K562 (cell line): ENCODE measurements at regions not wholly inside any gene's neighbourhood (a gene's known extent, or its start where the extent isn't known, plus 50 kb on each side); places are given as distances from the start of the nearest gene placed in this dataset.

Experiments
- ATAC-seq: fragments of 200-7000 bp; cut with Tn5 transposase; 3 replicates; pipeline ENCODE4 v1.9.1; 2020; ENCODE audit warnings: moderate library complexity
- BruUV-seq: library from RNA; stranded (reverse); fragments of 400-500 nt; replicated peaks from 2 replicates; lab custom pipeline; 2021; lab: Mats Ljungman, UMichigan
- CTCF ChIA-PET: fragments of 300-600 bp; formaldehyde crosslinking; extraction: SDS; loops from one replicate; lab custom pipeline; 2021; ENCODE audit warnings: low intra/inter-chr PET ratio; lab: Yijun Ruan, JAX
- POLR2A ChIA-PET: fragments of 300-600, 350-650 bp; sonication (Branson Sonifier 250); formaldehyde crosslinking; extraction: SDS; loops from one replicate; lab custom pipeline; 2021; ENCODE audit warnings: antibody characterized with exemption, inconsistent platforms; lab: Yijun Ruan, JAX
- DNase-seq, 4 experiments: peaks; one replicate each; pipeline versions ENCODE4 v3.0.0 to v3.0.0-alpha.2; 2011 to 2018; ENCODE audit warnings: low spot score in 3 of 4, mixed read lengths in 3 of 4; ENCODE audit errors: extremely low read depth in 1 of 4
- FAIRE-seq: peaks from 2 replicates; lab custom pipeline; 2011; peaks lifted over from hg19 to GRCh38; lab: Jason Lieb, UNC
- H2AFZ ChIP-seq: 2 replicates; pipeline ENCODE4 v1.6.0; 2011; ENCODE audit warnings: low read depth, low read length, control low read depth, inconsistent platforms
- H3K27ac ChIP-seq: fragments of 200-600 bp; 3 replicates; pipeline ENCODE4 v1.8.0; 2011; ENCODE audit warnings: low read depth, mild to moderate bottlenecking, control low read depth, inconsistent platforms, low read length, moderate library complexity, mixed read lengths; ENCODE audit errors: extremely low read depth
- H3K27me3 ChIP-seq, 2 experiments: fragments of 300-600 bp in 1 of 2; 2 replicates in 1 of 2; 3 replicates in 1 of 2; pipeline versions ENCODE4 v1.6.0 to v1.8.0; 2011; ENCODE audit warnings: inconsistent platforms in 2 of 2, low read length in 2 of 2, mild to moderate bottlenecking in 1 of 2, mixed read lengths in 1 of 2, moderate library complexity in 1 of 2; ENCODE audit not compliant: control insufficient read depth in 2 of 2, insufficient read depth in 2 of 2
- H3K36me3 ChIP-seq: fragments of 300-600 bp; 3 replicates; pipeline ENCODE4 v1.8.0; 2011; ENCODE audit warnings: mild to moderate bottlenecking, low read length, inconsistent platforms; ENCODE audit not compliant: control insufficient read depth, insufficient read depth
- H3K4me1 ChIP-seq, 2 experiments: fragments of 200-600 bp in 1 of 2; replicated peaks in 1 of 2; 2 replicates in 1 of 2; 3 replicates in 1 of 2; pipeline versions ENCODE4 v1.5.1 to v1.8.0; 2011; ENCODE audit warnings: inconsistent platforms in 2 of 2, low read length in 2 of 2, mild to moderate bottlenecking in 1 of 2, mixed read lengths in 1 of 2, moderate library complexity in 1 of 2; ENCODE audit not compliant: control insufficient read depth in 2 of 2, insufficient read depth in 2 of 2
- H3K4me2 ChIP-seq: 2 replicates; pipeline ENCODE4 v1.6.1; 2011; ENCODE audit warnings: low read length, control low read depth, inconsistent platforms, mixed read lengths; ENCODE audit not compliant: insufficient read depth
- H3K4me3 ChIP-seq: fragments of 200-600 bp; sonication (generic), shearing (Covaris generic); 2 replicates; pipeline ENCODE4 v1.5.1; 2016; ENCODE audit warnings: control low read depth, inconsistent platforms
- H3K79me2 ChIP-seq: fragments of 200-600 bp; 3 replicates; pipeline ENCODE4 v1.8.0; 2011; ENCODE audit warnings: low read length, inconsistent platforms; ENCODE audit not compliant: control insufficient read depth, insufficient read depth
- H3K9ac ChIP-seq, 2 experiments: 2 replicates each; pipeline versions ENCODE4 v1.6.0 to v1.6.1; 2011; ENCODE audit warnings: low read depth in 2 of 2, low read length in 2 of 2, control low read depth in 1 of 2, inconsistent platforms in 1 of 2, mild to moderate bottlenecking in 1 of 2, mixed read lengths in 1 of 2; ENCODE audit not compliant: insufficient read depth in 1 of 2
- H3K9me1 ChIP-seq: one replicate; pipeline ENCODE4 v1.6.0; 2011; ENCODE audit warnings: inconsistent platforms, mild to moderate bottlenecking, low read length, moderate library complexity; ENCODE audit not compliant: control insufficient read depth, insufficient read depth
- H3K9me3 ChIP-seq: replicated peaks from 2 replicates; pipeline ENCODE4 v1.5.1; 2011; ENCODE audit warnings: low read depth, low read length, inconsistent platforms; ENCODE audit not compliant: control insufficient read depth, insufficient read depth
- H4K20me1 ChIP-seq: replicated peaks from 2 replicates; pipeline ENCODE4 v1.6.1; 2011; ENCODE audit warnings: low read length, inconsistent platforms, mixed read lengths; ENCODE audit not compliant: control insufficient read depth, insufficient read depth
- FOXA1 ChIP-seq: fragments of 450-650 bp; IDR thresholded peaks from 2 replicates; pipeline ENCODE4 v1.6.1; 2016; ENCODE audit warnings: mild to moderate bottlenecking, borderline replicate concordance
- GATAD2A ChIP-seq: fragments of 450-650 bp; IDR thresholded peaks from 2 replicates; pipeline ENCODE4 v1.6.1; 2017
- NBN ChIP-seq: fragments of 450-650 bp; IDR thresholded peaks from 2 replicates; pipeline ENCODE4 v1.6.1; 2016; ENCODE audit warnings: low read depth, mild to moderate bottlenecking
- PRMT5 ChIP-seq: sonication (generic); formaldehyde crosslinking; IDR thresholded peaks from 2 replicates; pipeline ENCODE4 v1.5.0; 2020; ENCODE audit warnings: missing genetic modification reagents
- YY1 ChIP-seq, 3 experiments: IDR thresholded peaks; 2 replicates each; pipeline ENCODE4 v1.6.1; 2011; ENCODE audit warnings: low read length in 2 of 3, mild to moderate bottlenecking in 2 of 3, moderate library complexity in 2 of 3, borderline replicate concordance in 1 of 3, control low read depth in 1 of 3, low read depth in 1 of 3; ENCODE audit not compliant: insufficient read depth in 3 of 3, insufficient replicate concordance in 2 of 3, control insufficient read depth in 1 of 3, insufficient read length in 1 of 3; ENCODE audit errors: extremely low read depth in 1 of 3
- ZNF589 ChIP-seq: fragments of 200-800 bp; sonication (Bioruptor generic); IDR thresholded peaks from 2 replicates; pipeline ENCODE4 v1.6.1; 2016; ENCODE audit warnings: low read depth, missing genetic modification characterization, missing compliant biosample characterization
- ZNF766 ChIP-seq: fragments of 200-800 bp; sonication (Bioruptor generic); conservative IDR thresholded peaks from 2 replicates; pipeline ENCODE4 v1.6.1; 2016; ENCODE audit warnings: missing genetic modification characterization, missing compliant biosample characterization
- WGBS: fragments of 100-300 bp; shearing (Covaris generic); methylation state at CpG from one replicate; pipeline ENCODE4 v1.1.6; 2016; ENCODE audit warnings: low coverage, mixed read lengths; ENCODE audit not compliant: insufficient coverage; ENCODE audit errors: missing lambda C conversion rate; 5-methylcytosine and 5-hydroxymethylcytosine counted together
- in situ Hi-C: fragments of 300-500 bp; cut with MboI; formaldehyde crosslinking; loops from 4 replicates; pipeline ENCODE4 v1.15.0; 2018; ENCODE audit warnings: inconsistent platforms, mixed read lengths
- intact Hi-C: fragments of 100-400 bp; cut with micrococcal nuclease; formaldehyde crosslinking; loops from 2 replicates; pipeline ENCODE4 v1.14.2; 2022
- TF ChIP-seq, protein P1 (sequence below): fragments of 450-650 bp; IDR thresholded peaks from 2 replicates; pipeline ENCODE4 v1.6.1; 2017; ENCODE audit warnings: antibody characterized with exemption, mild to moderate bottlenecking
- TF ChIP-seq, protein P2 (sequence below): fragments of 250-450 bp; sonication (Bioruptor Pico); IDR thresholded peaks from 2 replicates; pipeline ENCODE4 v1.4.0; 2020; ENCODE audit warnings: mild to moderate bottlenecking, moderate library complexity
- TF ChIP-seq, protein P3 (sequence below): fragments of 250-450 bp; sonication (Bioruptor Pico); IDR thresholded peaks from 2 replicates; pipeline ENCODE4 v1.4.0; 2020

DNA sequence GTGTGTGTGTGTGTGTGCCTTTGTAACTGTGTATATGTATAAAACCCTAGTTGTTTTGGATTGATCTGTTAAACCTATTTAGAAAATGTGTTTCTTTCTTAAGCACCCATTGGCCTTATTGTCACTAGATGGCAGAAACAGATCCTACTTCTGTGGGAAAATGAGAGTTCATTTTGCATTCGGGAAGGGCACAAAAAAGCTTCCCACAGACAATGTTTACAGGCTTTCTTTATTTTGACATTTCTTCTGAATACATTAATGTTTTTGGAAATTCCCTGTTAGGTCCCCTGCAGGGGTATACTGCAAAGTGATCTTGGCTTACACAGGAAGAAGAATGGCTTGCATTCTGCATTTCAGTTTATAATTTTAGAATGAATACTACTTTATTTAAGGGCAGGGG lies 481.8 kb upstream of the ARRDC3 start:
- intact Hi-C loops (no loop called here), in situ Hi-C loops (no loop called here)
- no peaks in the 10 kb centered on the region for H3K4me1 ChIP-seq
- no peaks in the 10 kb centered on the region for H4K20me1 ChIP-seq
- no peak overlapping the region for H3K4me2 ChIP-seq
- ATAC-seq, result no peak
- H3K27me3 ChIP-seq, result no peaks in the 10 kb centered on the region
- no peaks in the 10 kb centered on the region for H3K79me2 ChIP-seq
- no peak overlapping the region for H3K4me3 ChIP-seq
- no peak overlapping the region for H2AFZ ChIP-seq
- H3K9me3 ChIP-seq, result no peaks in the 10 kb centered on the region
- H3K9me1 ChIP-seq, result no peaks in the 10 kb centered on the region
- CTCF ChIA-PET, result no interaction called here
- H3K27ac ChIP-seq, result no peak overlapping the region
- no peak for FAIRE-seq
- H3K36me3 ChIP-seq, result no peaks in the 10 kb centered on the region
- WGBS, result 0% methylated on average over 1 of the region's 1 CpG
- BruUV-seq, result no TSS peak
- no peak overlapping the region for H3K9ac ChIP-seq
- no peak for DNase-seq
- POLR2A ChIA-PET, result no interaction called here
- TF ChIP-seq, protein P1, sequence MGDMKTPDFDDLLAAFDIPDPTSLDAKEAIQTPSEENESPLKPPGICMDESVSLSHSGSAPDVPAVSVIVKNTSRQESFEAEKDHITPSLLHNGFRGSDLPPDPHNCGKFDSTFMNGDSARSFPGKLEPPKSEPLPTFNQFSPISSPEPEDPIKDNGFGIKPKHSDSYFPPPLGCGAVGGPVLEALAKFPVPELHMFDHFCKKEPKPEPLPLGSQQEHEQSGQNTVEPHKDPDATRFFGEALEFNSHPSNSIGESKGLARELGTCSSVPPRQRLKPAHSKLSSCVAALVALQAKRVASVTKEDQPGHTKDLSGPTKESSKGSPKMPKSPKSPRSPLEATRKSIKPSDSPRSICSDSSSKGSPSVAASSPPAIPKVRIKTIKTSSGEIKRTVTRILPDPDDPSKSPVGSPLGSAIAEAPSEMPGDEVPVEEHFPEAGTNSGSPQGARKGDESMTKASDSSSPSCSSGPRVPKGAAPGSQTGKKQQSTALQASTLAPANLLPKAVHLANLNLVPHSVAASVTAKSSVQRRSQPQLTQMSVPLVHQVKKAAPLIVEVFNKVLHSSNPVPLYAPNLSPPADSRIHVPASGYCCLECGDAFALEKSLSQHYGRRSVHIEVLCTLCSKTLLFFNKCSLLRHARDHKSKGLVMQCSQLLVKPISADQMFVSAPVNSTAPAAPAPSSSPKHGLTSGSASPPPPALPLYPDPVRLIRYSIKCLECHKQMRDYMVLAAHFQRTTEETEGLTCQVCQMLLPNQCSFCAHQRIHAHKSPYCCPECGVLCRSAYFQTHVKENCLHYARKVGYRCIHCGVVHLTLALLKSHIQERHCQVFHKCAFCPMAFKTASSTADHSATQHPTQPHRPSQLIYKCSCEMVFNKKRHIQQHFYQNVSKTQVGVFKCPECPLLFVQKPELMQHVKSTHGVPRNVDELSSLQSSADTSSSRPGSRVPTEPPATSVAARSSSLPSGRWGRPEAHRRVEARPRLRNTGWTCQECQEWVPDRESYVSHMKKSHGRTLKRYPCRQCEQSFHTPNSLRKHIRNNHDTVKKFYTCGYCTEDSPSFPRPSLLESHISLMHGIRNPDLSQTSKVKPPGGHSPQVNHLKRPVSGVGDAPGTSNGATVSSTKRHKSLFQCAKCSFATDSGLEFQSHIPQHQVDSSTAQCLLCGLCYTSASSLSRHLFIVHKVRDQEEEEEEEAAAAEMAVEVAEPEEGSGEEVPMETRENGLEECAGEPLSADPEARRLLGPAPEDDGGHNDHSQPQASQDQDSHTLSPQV, result no peak
- TF ChIP-seq, protein P2, sequence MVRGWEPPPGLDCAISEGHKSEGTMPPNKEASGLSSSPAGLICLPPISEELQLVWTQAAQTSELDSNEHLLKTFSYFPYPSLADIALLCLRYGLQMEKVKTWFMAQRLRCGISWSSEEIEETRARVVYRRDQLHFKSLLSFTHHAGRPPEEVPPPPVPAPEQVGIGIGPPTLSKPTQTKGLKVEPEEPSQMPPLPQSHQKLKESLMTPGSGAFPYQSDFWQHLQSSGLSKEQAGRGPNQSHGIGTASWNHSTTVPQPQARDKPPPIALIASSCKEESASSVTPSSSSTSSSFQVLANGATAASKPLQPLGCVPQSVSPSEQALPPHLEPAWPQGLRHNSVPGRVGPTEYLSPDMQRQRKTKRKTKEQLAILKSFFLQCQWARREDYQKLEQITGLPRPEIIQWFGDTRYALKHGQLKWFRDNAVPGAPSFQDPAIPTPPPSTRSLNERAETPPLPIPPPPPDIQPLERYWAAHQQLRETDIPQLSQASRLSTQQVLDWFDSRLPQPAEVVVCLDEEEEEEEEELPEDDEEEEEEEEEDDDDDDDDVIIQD (CRISPR knock-in tag), result no peak
- TF ChIP-seq NBN, result no peak
- no peak for TF ChIP-seq ZNF766
- no peak for TF ChIP-seq YY1 (IDR thresholded peaks at IDR 0.05; ENCODE audit: borderline replicate concordance in 1 of 3, control insufficient read depth in 1 of 3, extremely low read depth in 1 of 3, insufficient read depth in 3 of 3, insufficient read length in 1 of 3, insufficient replicate concordance in 2 of 3, low read depth in 1 of 3, low read length in 2 of 3)
- TF ChIP-seq, protein P3, sequence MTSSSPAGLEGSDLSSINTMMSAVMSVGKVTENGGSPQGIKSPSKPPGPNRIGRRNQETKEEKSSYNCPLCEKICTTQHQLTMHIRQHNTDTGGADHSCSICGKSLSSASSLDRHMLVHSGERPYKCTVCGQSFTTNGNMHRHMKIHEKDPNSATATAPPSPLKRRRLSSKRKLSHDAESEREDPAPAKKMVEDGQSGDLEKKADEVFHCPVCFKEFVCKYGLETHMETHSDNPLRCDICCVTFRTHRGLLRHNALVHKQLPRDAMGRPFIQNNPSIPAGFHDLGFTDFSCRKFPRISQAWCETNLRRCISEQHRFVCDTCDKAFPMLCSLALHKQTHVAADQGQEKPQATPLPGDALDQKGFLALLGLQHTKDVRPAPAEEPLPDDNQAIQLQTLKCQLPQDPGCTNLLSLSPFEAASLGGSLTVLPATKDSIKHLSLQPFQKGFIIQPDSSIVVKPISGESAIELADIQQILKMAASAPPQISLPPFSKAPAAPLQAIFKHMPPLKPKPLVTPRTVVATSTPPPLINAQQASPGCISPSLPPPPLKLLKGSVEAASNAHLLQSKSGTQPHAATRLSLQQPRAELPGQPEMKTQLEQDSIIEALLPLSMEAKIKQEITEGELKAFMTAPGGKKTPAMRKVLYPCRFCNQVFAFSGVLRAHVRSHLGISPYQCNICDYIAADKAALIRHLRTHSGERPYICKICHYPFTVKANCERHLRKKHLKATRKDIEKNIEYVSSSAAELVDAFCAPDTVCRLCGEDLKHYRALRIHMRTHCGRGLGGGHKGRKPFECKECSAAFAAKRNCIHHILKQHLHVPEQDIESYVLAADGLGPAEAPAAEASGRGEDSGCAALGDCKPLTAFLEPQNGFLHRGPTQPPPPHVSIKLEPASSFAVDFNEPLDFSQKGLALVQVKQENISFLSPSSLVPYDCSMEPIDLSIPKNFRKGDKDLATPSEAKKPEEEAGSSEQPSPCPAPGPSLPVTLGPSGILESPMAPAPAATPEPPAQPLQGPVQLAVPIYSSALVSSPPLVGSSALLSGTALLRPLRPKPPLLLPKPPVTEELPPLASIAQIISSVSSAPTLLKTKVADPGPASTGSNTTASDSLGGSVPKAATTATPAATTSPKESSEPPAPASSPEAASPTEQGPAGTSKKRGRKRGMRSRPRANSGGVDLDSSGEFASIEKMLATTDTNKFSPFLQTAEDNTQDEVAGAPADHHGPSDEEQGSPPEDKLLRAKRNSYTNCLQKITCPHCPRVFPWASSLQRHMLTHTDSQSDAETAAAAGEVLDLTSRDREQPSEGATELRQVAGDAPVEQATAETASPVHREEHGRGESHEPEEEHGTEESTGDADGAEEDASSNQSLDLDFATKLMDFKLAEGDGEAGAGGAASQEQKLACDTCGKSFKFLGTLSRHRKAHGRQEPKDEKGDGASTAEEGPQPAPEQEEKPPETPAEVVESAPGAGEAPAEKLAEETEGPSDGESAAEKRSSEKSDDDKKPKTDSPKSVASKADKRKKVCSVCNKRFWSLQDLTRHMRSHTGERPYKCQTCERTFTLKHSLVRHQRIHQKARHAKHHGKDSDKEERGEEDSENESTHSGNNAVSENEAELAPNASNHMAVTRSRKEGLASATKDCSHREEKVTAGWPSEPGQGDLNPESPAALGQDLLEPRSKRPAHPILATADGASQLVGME (CRISPR knock-in tag), result no peak
- TF ChIP-seq GATAD2A, result no peak
- TF ChIP-seq FOXA1, result no peak
- no peak for TF ChIP-seq PRMT5 (CRISPR knock-in tag)
- no peak for TF ChIP-seq ZNF589 (CRISPR knock-in tag)
